ENCODE measurements at regions not wholly inside any gene's neighbourhood (a gene's known extent, or its start where the extent isn't known, plus 50 kb on each side); places are given as distances from the start of the nearest gene placed in this dataset.

DNA sequence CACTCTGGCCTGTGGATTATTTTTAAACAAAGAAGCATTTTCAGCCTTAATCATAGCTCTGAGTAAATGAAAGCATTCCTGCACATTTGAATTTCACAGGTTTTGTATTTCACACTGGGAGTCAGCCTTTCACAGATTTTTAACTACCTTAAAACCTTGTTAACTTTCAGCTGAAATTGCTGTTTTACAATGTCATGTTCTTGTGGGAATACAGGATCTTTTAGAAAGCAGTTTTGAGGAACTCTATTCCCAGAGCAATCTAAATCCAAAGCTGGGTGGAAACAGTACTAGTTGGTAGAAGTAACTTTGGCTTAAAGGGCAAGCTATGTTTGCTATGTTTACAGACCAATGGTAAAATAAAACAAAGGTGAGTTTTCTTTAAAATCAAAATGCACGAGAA lies 600.6 kb downstream of the KCNJ2 start:
- Histone ChIP-seq H3K4me2 (no peak overlapping the region), H3K4me1 (no peaks in the 10 kb centered on the region), H3K27ac (no peak overlapping the region), H3K9me3 (no peaks in the 10 kb centered on the region), H3K4me3 (no peak overlapping the region)
- TF ChIP-seq EHMT2 (IDR thresholded peaks at IDR 0.05; ENCODE audit: low read depth) = no peak
- no peak for TF ChIP-seq MAFK (IDR thresholded peaks at IDR 0.05; ENCODE audit: partially characterized antibody)
- WGBS (ENCODE audit: missing lambda C conversion rate) = 17% methylated on average over 1 of the region's 1 CpG
- DNase-seq (ENCODE audit: low read depth in 1 of 2, low spot score in 1 of 2) (no peak), FAIRE-seq (no peak), ATAC-seq (no peak)
- CTCF ChIA-PET = interaction anchor here (0.6 to 4.8 kb wide), 3 partner anchors 1770 to 1790 kb away, joined by 3 to 15 read pairs (median 4); no protein-coding TSS in a partner anchor
- POLR2A ChIA-PET = no interaction called here

DNA sequence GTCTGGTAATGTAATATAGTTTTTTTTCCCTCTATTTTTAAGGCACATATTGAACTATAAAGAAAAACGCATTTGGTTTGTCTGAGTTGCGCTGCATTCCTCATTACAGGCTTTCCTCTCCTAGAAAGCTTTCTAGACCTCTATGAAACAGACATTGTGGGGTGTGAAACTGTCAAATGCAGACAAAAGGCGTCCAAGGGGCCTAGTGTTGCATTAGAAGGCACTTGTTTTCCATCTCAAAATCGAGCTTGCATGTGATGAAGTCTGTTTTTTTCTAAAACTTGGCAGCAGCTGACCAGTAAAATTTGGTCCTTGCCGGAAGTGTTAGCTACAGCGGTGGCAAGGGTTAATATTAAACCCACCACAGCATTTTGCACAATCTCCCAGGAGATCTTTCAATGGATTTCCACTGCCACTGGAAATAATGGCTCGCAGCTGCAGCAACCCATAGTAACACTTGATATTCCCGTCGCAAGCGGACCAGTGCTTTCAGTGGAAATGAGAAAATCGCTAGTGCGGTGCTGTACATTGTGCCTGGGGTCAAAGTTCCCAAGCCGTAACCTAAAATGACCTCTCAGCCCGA lies 602.6 kb downstream of the KCNJ2 start:
- 61% methylated on average over 14 of the region's 14 CpGs for whole genome bisulfite sequencing (ENCODE audit: missing lambda C conversion rate)
- DNase-seq (ENCODE audit: low read depth in 1 of 2, low spot score in 1 of 2) (no peak), ATAC-seq (no peak), FAIRE-seq (no peak)
- Histone ChIP-seq H3K4me1 (no peaks in the 10 kb centered on the region), H3K9me3 (no peaks in the 10 kb centered on the region), H3K4me2 (no peak overlapping the region), H3K4me3 (no peak overlapping the region), H3K27ac (no peak overlapping the region)
- ChIA-PET POLR2A (no interaction called here), CTCF (interaction anchor here (1.2 kb wide), 1 partner anchor 1785 kb away, joined by 3 read pairs; no protein-coding TSS in a partner anchor)
- TF ChIP-seq HEYL (CRISPR knock-in tag; IDR thresholded peaks at IDR 0.05) (no peak), SMC3 (IDR thresholded peaks at IDR 0.05) (no peak), FOSB (CRISPR knock-in tag; IDR thresholded peaks at IDR 0.05) (no peak), MAFK (IDR thresholded peaks at IDR 0.05; ENCODE audit: partially characterized antibody) (no peak), PHF8 (IDR thresholded peaks at IDR 0.05; ENCODE audit: borderline replicate concordance, low read depth) (no peak)
- TF ChIP-seq, protein P1, sequence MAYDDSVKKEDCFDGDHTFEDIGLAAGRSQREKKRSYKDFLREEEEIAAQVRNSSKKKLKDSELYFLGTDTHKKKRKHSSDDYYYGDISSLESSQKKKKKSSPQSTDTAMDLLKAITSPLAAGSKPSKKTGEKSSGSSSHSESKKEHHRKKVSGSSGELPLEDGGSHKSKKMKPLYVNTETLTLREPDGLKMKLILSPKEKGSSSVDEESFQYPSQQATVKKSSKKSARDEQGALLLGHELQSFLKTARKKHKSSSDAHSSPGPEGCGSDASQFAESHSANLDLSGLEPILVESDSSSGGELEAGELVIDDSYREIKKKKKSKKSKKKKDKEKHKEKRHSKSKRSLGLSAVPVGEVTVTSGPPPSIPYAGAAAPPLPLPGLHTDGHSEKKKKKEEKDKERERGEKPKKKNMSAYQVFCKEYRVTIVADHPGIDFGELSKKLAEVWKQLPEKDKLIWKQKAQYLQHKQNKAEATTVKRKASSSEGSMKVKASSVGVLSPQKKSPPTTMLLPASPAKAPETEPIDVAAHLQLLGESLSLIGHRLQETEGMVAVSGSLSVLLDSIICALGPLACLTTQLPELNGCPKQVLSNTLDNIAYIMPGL (CRISPR knock-in tag; IDR thresholded peaks at IDR 0.05; ENCODE audit: borderline replicate concordance) = no peak
- TF ChIP-seq, protein P2, sequence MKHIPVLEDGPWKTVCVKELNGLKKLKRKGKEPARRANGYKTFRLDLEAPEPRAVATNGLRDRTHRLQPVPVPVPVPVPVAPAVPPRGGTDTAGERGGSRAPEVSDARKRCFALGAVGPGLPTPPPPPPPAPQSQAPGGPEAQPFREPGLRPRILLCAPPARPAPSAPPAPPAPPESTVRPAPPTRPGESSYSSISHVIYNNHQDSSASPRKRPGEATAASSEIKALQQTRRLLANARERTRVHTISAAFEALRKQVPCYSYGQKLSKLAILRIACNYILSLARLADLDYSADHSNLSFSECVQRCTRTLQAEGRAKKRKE (CRISPR knock-in tag; IDR thresholded peaks at IDR 0.05; ENCODE audit: low read depth) = no peak
- TF ChIP-seq, protein P3, sequence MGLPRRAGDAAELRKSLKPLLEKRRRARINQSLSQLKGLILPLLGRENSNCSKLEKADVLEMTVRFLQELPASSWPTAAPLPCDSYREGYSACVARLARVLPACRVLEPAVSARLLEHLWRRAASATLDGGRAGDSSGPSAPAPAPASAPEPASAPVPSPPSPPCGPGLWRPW (IDR thresholded peaks at IDR 0.05) = no peak

DNA sequence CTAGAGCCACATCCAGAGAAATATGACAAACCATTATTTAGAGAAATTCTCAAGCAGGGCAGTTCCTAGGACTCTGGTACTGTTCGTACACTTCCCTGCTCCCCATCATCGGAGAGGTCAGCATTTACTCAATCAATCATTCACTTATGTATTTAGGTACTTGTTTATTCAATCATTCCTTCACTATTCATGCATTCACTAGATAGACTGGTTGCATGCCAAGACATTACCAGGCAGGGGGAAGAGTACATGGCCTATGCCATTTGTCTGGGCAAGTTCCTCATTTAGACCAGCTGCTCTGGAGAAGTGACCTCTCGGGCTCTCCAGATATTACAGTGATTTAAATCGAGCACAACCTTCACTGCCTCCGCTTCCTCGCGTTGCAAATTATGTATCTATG lies 603.4 kb downstream of the KCNJ2 start:
- DNase-seq (ENCODE audit: low read depth in 1 of 2, low spot score in 1 of 2) (no peak), ATAC-seq (no peak), FAIRE-seq (no peak)
- Histone ChIP-seq H3K9me3 (no peaks in the 10 kb centered on the region), H3K4me1 (no peaks in the 10 kb centered on the region), H3K27ac (no peak overlapping the region), H3K4me2 (no peak overlapping the region), H3K4me3 (no peak overlapping the region)
- no peak for TF ChIP-seq ZC3H11A (IDR thresholded peaks at IDR 0.05)
- TF ChIP-seq, protein P4, sequence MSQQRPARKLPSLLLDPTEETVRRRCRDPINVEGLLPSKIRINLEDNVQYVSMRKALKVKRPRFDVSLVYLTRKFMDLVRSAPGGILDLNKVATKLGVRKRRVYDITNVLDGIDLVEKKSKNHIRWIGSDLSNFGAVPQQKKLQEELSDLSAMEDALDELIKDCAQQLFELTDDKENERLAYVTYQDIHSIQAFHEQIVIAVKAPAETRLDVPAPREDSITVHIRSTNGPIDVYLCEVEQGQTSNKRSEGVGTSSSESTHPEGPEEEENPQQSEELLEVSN (IDR thresholded peaks at IDR 0.05; ENCODE audit: borderline replicate concordance, low read depth) = no peak
- no peak for TF ChIP-seq RCOR1 (IDR thresholded peaks at IDR 0.05; ENCODE audit: low read depth, low read length)
- TF ChIP-seq, protein P5, sequence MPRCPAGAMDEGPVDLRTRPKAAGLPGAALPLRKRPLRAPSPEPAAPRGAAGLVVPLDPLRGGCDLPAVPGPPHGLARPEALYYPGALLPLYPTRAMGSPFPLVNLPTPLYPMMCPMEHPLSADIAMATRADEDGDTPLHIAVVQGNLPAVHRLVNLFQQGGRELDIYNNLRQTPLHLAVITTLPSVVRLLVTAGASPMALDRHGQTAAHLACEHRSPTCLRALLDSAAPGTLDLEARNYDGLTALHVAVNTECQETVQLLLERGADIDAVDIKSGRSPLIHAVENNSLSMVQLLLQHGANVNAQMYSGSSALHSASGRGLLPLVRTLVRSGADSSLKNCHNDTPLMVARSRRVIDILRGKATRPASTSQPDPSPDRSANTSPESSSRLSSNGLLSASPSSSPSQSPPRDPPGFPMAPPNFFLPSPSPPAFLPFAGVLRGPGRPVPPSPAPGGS (IDR thresholded peaks at IDR 0.05) = no peak
- no peak for TF ChIP-seq CEBPB (IDR thresholded peaks at IDR 0.05)
- no peak for TF ChIP-seq RAD21 (conservative IDR thresholded peaks at IDR 0.05 in 1 of 2, IDR thresholded peaks at IDR 0.05 in 1 of 2)
- TF ChIP-seq SREBF2 (IDR thresholded peaks at IDR 0.05) = no peak
- TF ChIP-seq NPAS2 (CRISPR knock-in tag; IDR thresholded peaks at IDR 0.05; ENCODE audit: borderline replicate concordance) = no peak
- TF ChIP-seq TP53 (CRISPR knock-in tag; IDR thresholded peaks at IDR 0.05) = no peak
- no peak for TF ChIP-seq HEYL (CRISPR knock-in tag; IDR thresholded peaks at IDR 0.05)
- no peak for TF ChIP-seq EP300 (IDR thresholded peaks at IDR 0.05)
- TF ChIP-seq ZNF302 (CRISPR knock-in tag; IDR thresholded peaks at IDR 0.05) = no peak
- no peak for TF ChIP-seq CHD4 (IDR thresholded peaks at IDR 0.05; ENCODE audit: borderline replicate concordance)
- TF ChIP-seq FOXS1 (CRISPR knock-in tag; IDR thresholded peaks at IDR 0.05) = no peak
- TF ChIP-seq CHD2 (IDR thresholded peaks at IDR 0.05; ENCODE audit: low read length, partially characterized antibody) = no peak
- no peak for TF ChIP-seq FOSB (CRISPR knock-in tag; IDR thresholded peaks at IDR 0.05)
- no peak for TF ChIP-seq JUN (IDR thresholded peaks at IDR 0.05)
- TF ChIP-seq RARB (CRISPR knock-in tag; IDR thresholded peaks at IDR 0.05) = no peak
- ChIA-PET POLR2A (no interaction called here), CTCF (interaction anchor here (0.8 to 3.1 kb wide), 2 partner anchors 315 to 1767 kb away, joined by 3 to 8 read pairs; no protein-coding TSS in a partner anchor)
- 46% methylated on average over 7 of the region's 7 CpGs for WGBS (ENCODE audit: missing lambda C conversion rate)
